SK-N-SH (cell line): ENCODE measurements at regions not wholly inside any gene's neighbourhood (a gene's known extent, or its start where the extent isn't known, plus 50 kb on each side); places are given as distances from the start of the nearest gene placed in this dataset.

Source experiments
- CTCF ChIP-seq: fragments of 200-600 bp; sonication (generic); IDR thresholded peaks from 2 replicates; pipeline ENCODE4 v1.6.1; 2017; ENCODE audit warnings: antibody characterized with exemption, mild to moderate bottlenecking, moderate library complexity
- MAX ChIP-seq: IDR thresholded peaks from 2 replicates; pipeline ENCODE4 v1.4.0; 2012; ENCODE audit warnings: low read depth
- RXRA ChIP-seq: IDR thresholded peaks from 2 replicates; pipeline ENCODE4 v1.4.0; 2012; ENCODE audit warnings: low read depth, mild to moderate bottlenecking, borderline replicate concordance
- SMC3 ChIP-seq: IDR thresholded peaks from 2 replicates; pipeline ENCODE4 v1.6.1; 2012; ENCODE audit warnings: low read depth, low read length, improper control_type of control experiment
- TCF12 ChIP-seq: IDR thresholded peaks from 2 replicates; pipeline ENCODE4 v1.4.0; 2012
- USF1 ChIP-seq: IDR thresholded peaks from 2 replicates; pipeline ENCODE4 v1.4.0; 2012; ENCODE audit warnings: low read depth, borderline replicate concordance

- TF ChIP-seq SMC3 (no peak), CTCF (no peak), MAX (no peak), RXRA (no peak), TCF12 (no peak), USF1 (no peak)
Measured at GRCh38 chr16:46426336-46426735, 194.8 kb downstream of the SHCBP1 start.
